ENCODE measurements at regions not wholly inside any gene's neighbourhood (a gene's known extent, or its start where the extent isn't known, plus 50 kb on each side); places are given as distances from the start of the nearest gene placed in this dataset.

DNA sequence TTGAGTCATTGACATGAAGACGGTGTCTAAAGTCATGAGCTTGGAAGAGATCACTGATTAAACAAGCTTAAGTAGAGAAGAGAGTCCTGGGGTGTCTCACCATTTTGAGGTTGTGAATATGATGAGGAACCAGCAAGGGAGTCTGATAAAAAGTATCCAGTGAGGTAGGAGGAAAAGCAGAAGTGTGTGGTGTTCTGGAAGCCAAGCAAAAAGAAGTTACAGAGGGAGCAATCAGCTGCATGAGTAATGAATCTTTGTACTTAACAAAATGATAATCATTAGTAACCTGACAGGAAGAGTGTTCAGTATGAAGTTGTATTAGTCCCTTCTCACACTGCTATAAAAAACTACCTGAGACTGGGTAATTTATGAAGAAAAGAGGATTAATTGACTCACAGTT, 131.3 kb downstream of the C11orf87 start:
- CTCF ChIA-PET, result interaction anchor here (0.6 kb wide), 1 partner anchor 856 kb away, joined by 5 read pairs; no protein-coding TSS in a partner anchor
- no peak for DNase-seq (ENCODE audit: low read depth, low spot score)
- TF ChIP-seq, protein P1, sequence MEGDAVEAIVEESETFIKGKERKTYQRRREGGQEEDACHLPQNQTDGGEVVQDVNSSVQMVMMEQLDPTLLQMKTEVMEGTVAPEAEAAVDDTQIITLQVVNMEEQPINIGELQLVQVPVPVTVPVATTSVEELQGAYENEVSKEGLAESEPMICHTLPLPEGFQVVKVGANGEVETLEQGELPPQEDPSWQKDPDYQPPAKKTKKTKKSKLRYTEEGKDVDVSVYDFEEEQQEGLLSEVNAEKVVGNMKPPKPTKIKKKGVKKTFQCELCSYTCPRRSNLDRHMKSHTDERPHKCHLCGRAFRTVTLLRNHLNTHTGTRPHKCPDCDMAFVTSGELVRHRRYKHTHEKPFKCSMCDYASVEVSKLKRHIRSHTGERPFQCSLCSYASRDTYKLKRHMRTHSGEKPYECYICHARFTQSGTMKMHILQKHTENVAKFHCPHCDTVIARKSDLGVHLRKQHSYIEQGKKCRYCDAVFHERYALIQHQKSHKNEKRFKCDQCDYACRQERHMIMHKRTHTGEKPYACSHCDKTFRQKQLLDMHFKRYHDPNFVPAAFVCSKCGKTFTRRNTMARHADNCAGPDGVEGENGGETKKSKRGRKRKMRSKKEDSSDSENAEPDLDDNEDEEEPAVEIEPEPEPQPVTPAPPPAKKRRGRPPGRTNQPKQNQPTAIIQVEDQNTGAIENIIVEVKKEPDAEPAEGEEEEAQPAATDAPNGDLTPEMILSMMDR (IDR thresholded peaks at IDR 0.05; ENCODE audit: low read depth, low read length), result no peak
- H3K9me3 ChIP-seq (ENCODE audit: control insufficient read depth, insufficient read depth, low read length), result no peaks in the 10 kb centered on the region
- H3K27me3 ChIP-seq (ENCODE audit: control insufficient read depth, insufficient read depth, low read length), result no peaks in the 10 kb centered on the region
- H3K4me3 ChIP-seq (ENCODE audit: low read depth, low read length), result no peak overlapping the region
- H3K27ac ChIP-seq (ENCODE audit: low read depth, low read length), result no peak overlapping the region
- POLR2A ChIA-PET, result no interaction called here

DNA sequence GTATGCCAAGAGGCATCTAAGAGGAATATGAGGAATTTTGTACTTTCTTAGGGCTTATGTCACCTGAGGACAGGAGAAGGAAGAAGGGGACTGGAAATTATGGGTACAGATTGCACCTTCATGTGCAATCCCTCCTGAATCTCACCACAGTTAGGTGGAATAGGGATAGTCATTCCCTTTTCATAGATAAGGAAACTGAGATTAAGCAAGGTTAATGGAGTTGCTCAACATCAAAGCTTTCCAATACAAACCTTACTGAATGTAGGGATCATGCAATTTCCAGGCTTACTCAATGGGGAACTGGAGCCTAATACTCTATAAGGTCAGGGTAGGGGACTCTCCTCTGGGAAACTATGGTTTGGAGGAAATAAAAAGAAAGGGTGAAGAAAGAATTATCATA, 133.0 kb downstream of the C11orf87 start:
- CTCF ChIA-PET, result no interaction called here
- no peaks in the 10 kb centered on the region for H3K9me3 ChIP-seq (ENCODE audit: control insufficient read depth, insufficient read depth, low read length)
- no peak overlapping the region for H3K27ac ChIP-seq (ENCODE audit: low read depth, low read length)
- H3K27me3 ChIP-seq (ENCODE audit: control insufficient read depth, insufficient read depth, low read length), result no peaks in the 10 kb centered on the region
- POLR2A ChIA-PET, result no interaction called here
- H3K4me3 ChIP-seq (ENCODE audit: low read depth, low read length), result no peak overlapping the region
- TF ChIP-seq, protein P1 (IDR thresholded peaks at IDR 0.05; ENCODE audit: low read depth, low read length), result no peak
- no peak for DNase-seq (ENCODE audit: low read depth, low spot score)

DNA sequence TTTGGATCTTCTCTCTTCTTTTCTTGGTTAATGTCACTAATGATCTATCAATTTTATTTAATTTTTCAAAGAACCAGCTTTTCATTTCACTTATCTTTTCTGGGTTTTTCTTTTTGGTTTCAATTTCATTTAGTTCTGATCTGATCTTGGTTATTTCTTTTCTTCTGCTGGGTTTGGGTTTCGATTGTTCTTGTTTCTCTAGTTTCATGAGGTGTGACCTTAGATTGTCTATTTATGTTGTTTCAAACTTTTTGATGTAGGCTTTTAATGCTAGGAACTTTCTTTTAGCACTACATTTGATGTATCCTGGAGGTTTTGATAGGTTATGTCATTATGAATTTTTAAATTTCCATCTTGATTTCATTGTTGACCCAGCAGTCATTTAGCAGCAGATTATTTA, 142.3 kb downstream of the C11orf87 start:
- H3K27ac ChIP-seq (ENCODE audit: low read depth, low read length), result no peak overlapping the region
- H3K4me3 ChIP-seq (ENCODE audit: low read depth, low read length), result no peak overlapping the region
- POLR2A ChIA-PET, result no interaction called here
- TF ChIP-seq, protein P1 (IDR thresholded peaks at IDR 0.05; ENCODE audit: low read depth, low read length), result no peak
- peaks cover 2% of the 10 kb centered on the region for H3K27me3 ChIP-seq (ENCODE audit: control insufficient read depth, insufficient read depth, low read length)
- DNase-seq (ENCODE audit: low read depth, low spot score), result no peak
- CTCF ChIA-PET, result no interaction called here
- H3K9me3 ChIP-seq (ENCODE audit: control insufficient read depth, insufficient read depth, low read length), result no peaks in the 10 kb centered on the region

DNA sequence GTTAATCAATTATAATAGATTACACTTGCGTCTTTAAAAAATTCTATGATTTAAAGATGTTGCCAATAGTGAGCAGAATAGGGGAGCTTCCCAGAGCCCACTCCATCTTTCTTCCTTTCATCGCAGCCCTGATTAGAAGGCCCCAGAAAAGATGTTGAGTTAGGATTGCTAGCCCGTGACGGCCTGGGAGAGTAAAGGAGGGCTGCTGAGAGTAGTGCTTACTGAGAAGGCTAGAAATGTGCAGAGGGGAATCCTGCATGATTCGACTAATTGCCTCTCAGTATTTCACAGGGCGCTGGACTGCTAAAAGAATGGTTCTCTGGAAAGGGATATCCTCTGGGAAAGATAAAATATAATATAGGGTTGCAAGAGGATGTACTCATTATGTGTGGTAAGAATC, 160.5 kb downstream of the C11orf87 start:
- DNase-seq (ENCODE audit: low read depth, low spot score), result no peak
- CTCF ChIA-PET, result no interaction called here

DNA sequence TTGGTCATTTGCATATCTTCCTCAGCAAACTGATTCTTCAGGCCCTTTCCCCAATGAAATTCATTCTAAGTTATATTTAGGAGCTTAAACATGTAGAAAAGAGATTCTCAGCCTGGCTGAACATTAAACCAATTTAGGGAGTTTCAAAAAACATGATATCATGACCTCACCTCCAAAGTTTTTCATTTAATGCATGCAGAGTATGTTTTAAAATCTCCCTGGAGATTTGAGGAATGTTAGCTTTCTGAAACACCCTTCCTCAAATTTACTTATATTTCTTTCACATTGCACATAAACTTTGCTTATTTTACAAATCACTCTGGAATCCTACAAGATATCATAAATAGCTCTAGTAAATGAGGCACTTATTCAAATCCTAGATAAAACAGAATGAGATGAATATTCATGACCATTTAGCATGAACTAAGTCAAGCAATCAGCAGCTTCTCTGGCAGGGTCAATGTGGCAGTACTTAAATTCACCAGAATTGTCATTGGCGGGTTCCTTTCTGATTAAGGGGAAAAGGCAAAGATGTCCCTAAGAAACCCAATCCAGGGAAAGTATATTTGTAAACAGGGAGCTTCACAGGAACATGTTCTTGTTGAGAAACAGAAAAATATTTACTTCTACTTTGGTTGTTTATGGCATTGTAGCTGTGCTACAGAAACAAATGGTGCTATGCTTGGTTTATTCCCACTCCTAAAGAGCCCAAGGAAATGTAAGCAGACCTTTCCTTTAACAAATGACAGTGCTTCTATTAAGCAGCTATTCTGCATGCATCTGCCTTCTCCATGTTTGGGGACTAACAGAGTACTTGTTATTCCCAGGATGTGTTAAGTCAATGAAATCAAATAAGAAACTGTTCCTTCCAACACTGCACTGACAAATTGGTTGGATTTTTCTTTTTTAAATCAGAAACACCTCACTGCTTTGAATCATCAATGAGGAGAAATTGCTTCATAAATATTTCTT, 162.3 kb downstream of the C11orf87 start:
- no peak overlapping the region for H3K27ac ChIP-seq (ENCODE audit: low read depth, low read length)
- no peak overlapping the region for H3K4me3 ChIP-seq (ENCODE audit: low read depth, low read length)
- TF ChIP-seq, protein P1 (IDR thresholded peaks at IDR 0.05; ENCODE audit: low read depth, low read length), result no peak
- ChIA-PET CTCF (no interaction called here), POLR2A (no interaction called here)
- H3K27me3 ChIP-seq (ENCODE audit: control insufficient read depth, insufficient read depth, low read length), result no peaks in the 10 kb centered on the region
- DNase-seq (ENCODE audit: low read depth, low spot score), result no peak
- H3K9me3 ChIP-seq (ENCODE audit: control insufficient read depth, insufficient read depth, low read length), result no peaks in the 10 kb centered on the region

More for the DNA sequence above, 160.5 kb downstream of the C11orf87 start:
- POLR2A ChIA-PET, result no interaction called here
- Histone ChIP-seq H3K9me3 (ENCODE audit: control insufficient read depth, insufficient read depth, low read length) (no peaks in the 10 kb centered on the region), H3K4me3 (ENCODE audit: low read depth, low read length) (no peak overlapping the region), H3K27me3 (ENCODE audit: control insufficient read depth, insufficient read depth, low read length) (no peaks in the 10 kb centered on the region), H3K27ac (ENCODE audit: low read depth, low read length) (no peak overlapping the region)
- TF ChIP-seq, protein P1 (IDR thresholded peaks at IDR 0.05; ENCODE audit: low read depth, low read length), result no peak
